B cell (primary cell): ENCODE measurements at regions not wholly inside any gene's neighbourhood (a gene's known extent, or its start where the extent isn't known, plus 50 kb on each side); places are given as distances from the start of the nearest gene placed in this dataset.

Experiments
- ATAC-seq: fragments of 200-7000 bp; cut with Tn5 transposase; one replicate; pipeline ENCODE4 v1.10.0; 2021; ENCODE audit warnings: low read depth, mild to moderate bottlenecking, moderate number of reproducible peaks, moderate library complexity
- CTCF ChIA-PET: fragments of 350-600 bp; sonication (Branson Sonifier 250); formaldehyde crosslinking; loops from one replicate; lab custom pipeline; 2021; ENCODE audit warnings: antibody characterized with exemption, inconsistent platforms; lab: Charles Lee
- POLR2A ChIA-PET: fragments of 350-600 bp; sonication (Branson Sonifier 250); formaldehyde crosslinking; loops from one replicate; lab custom pipeline; 2021; ENCODE audit warnings: antibody characterized with exemption; lab: Charles Lee
- DNase-seq: peaks from one replicate; pipeline ENCODE4 v3.0.0; 2013
- H2AFZ ChIP-seq: 2 replicates; pipeline ENCODE4 v1.6.1; 2012; ENCODE audit warnings: mild to moderate bottlenecking, low read depth, low read length; ENCODE audit not compliant: insufficient read depth, poor library complexity, severe bottlenecking
- H3K27ac ChIP-seq, 2 donors: 1 replicate in 1 of 2; 2 replicates in 1 of 2; pipeline ENCODE4 v1.5.1; 2012 to 2013; ENCODE audit warnings: low read length in 2 of 2, mild to moderate bottlenecking in 2 of 2, moderate library complexity in 1 of 2
- H3K27me3 ChIP-seq, 4 experiments: fragments of 200-600 bp in 1 of 4; sonication (generic) in 1 of 4; replicated peaks in 1 of 4; 1 replicate in 2 of 4; 2 replicates in 2 of 4; pipeline versions ENCODE4 v1.6.1 to v1.7.0; 2013 to 2016; ENCODE audit warnings: low read length in 3 of 4, mild to moderate bottlenecking in 2 of 4, mixed read lengths in 1 of 4, moderate library complexity in 1 of 4; ENCODE audit not compliant: insufficient read depth in 4 of 4, control insufficient read depth in 3 of 4; ENCODE audit errors: control extremely low read depth in 1 of 4
- H3K36me3 ChIP-seq, 2 experiments: replicated peaks in 1 of 2; 1 replicate in 1 of 2; 2 replicates in 1 of 2; pipeline versions ENCODE4 v1.6.1 to v1.7.1; 2013; ENCODE audit warnings: low read length in 1 of 2; ENCODE audit not compliant: insufficient read depth in 2 of 2, control insufficient read depth in 1 of 2; ENCODE audit errors: control extremely low read depth in 1 of 2, extremely low read depth in 1 of 2
- H3K4me1 ChIP-seq, 2 donors: fragments of 200-600 bp in 1 of 2; sonication (generic) in 1 of 2; 1 replicate in 1 of 2; 2 replicates in 1 of 2; pipeline versions ENCODE4 v1.5.1 to v1.6.1; 2013 to 2017; ENCODE audit warnings: low read length in 2 of 2; ENCODE audit not compliant: control insufficient read depth in 2 of 2, insufficient read depth in 2 of 2
- H3K4me2 ChIP-seq: replicated peaks from 2 replicates; pipeline ENCODE3; 2012; ENCODE audit warnings: mild to moderate bottlenecking, low read depth, low read length; ENCODE audit not compliant: poor library complexity, severe bottlenecking
- H3K4me3 ChIP-seq, 5 experiments: fragments of 200-600 bp in 1 of 5; sonication (generic) in 1 of 5; 1 replicate in 3 of 5; 2 replicates in 2 of 5; pipeline versions ENCODE4 v1.5.1 to v1.7.0; 2011 to 2016; ENCODE audit warnings: low read length in 4 of 5, mild to moderate bottlenecking in 4 of 5, low read depth in 2 of 5, control low read depth in 1 of 5, moderate library complexity in 1 of 5; ENCODE audit not compliant: insufficient read depth in 1 of 5; ENCODE audit errors: control extremely low read depth in 1 of 5, extremely low read depth in 1 of 5
- H3K79me2 ChIP-seq: fragments of 200-600 bp; sonication (generic); one replicate; pipeline ENCODE4 v1.6.0; 2016; ENCODE audit warnings: low read length; ENCODE audit not compliant: control insufficient read depth, insufficient read depth
- H3K9ac ChIP-seq: fragments of 200-600 bp; sonication (generic); 2 replicates; pipeline ENCODE4 v1.6.1; 2017; ENCODE audit warnings: mild to moderate bottlenecking, low read length, moderate library complexity
- H3K9me3 ChIP-seq, 3 donors: one replicate each; pipeline versions ENCODE4 v1.6.1 to v1.7.1; 2013; ENCODE audit warnings: low read length in 2 of 3; ENCODE audit not compliant: control insufficient read depth in 2 of 3, insufficient read depth in 1 of 3; ENCODE audit errors: control extremely low read depth in 1 of 3
- H4K20me1 ChIP-seq: 2 replicates; pipeline ENCODE4 v1.6.0; 2012; ENCODE audit warnings: mild to moderate bottlenecking, low read length; ENCODE audit not compliant: insufficient read depth, control insufficient read depth, poor library complexity, severe bottlenecking
- H3K27ac Mint-ChIP-seq: one replicate; pipeline ENCODE4 v1.8.0; 2021; ENCODE audit warnings: mixed read lengths
- H3K27me3 Mint-ChIP-seq: one replicate; pipeline ENCODE4 v1.8.0; 2021; ENCODE audit warnings: mixed read lengths
- H3K4me1 Mint-ChIP-seq: one replicate; pipeline ENCODE4 v1.8.0; 2021; ENCODE audit warnings: mixed read lengths
- H3K4me3 Mint-ChIP-seq: one replicate; pipeline ENCODE4 v1.8.0; 2021; ENCODE audit warnings: mixed read lengths
- H3K9me3 Mint-ChIP-seq: one replicate; pipeline ENCODE4 v1.8.0; 2022; ENCODE audit warnings: mixed read lengths; ENCODE audit not compliant: insufficient read depth
- CTCF ChIP-seq: fragments of 200-600 bp; IDR thresholded peaks from one replicate; pipeline ENCODE4 v1.8.0; 2022; ENCODE audit warnings: antibody characterized with exemption, mild to moderate bottlenecking
- EZH2 ChIP-seq: IDR thresholded peaks from 2 replicates; pipeline ENCODE4 v1.6.1; 2012; ENCODE audit warnings: borderline replicate concordance, low read depth, mild to moderate bottlenecking, moderate library complexity, low read length; ENCODE audit not compliant: insufficient read depth, poor library complexity, severe bottlenecking
- WGBS: methylation state at CpG from one replicate; pipeline ENCODE4 v1.1.5; 2013; ENCODE audit warnings: missing lambda C conversion rate; ENCODE audit not compliant: insufficient coverage; 5-methylcytosine and 5-hydroxymethylcytosine counted together
- intact Hi-C: fragments of 100-400 bp; cut with micrococcal nuclease; formaldehyde crosslinking; loops from one replicate; pipeline ENCODE4 v1.10.0; 2022

GRCh38 chr18:47331026-47331425 is 79.6 kb upstream of the SKOR2 start:
- H3K9me3 ChIP-seq: peaks cover 0 to 3% (median 0%) of the 10 kb centered on the region in 3 donors
- Mint-ChIP-seq H3K27me3 (peaks cover 20% of the 10 kb centered on the region), H3K4me1 (no peaks in the 10 kb centered on the region), H3K27ac (no peak overlapping the region), H3K4me3 (no peak overlapping the region), H3K9me3 (no peaks in the 10 kb centered on the region)
- intact Hi-C loops: no loop called here
- peaks cover 0 to 2% (median 0%) of the 10 kb centered on the region in 4 experiments for H3K27me3 ChIP-seq
- no peak overlapping the region for H3K4me3 ChIP-seq
- H3K9ac ChIP-seq: no peak overlapping the region
- no peak overlapping the region for H3K27ac ChIP-seq
- H3K79me2 ChIP-seq: no peaks in the 10 kb centered on the region
- H3K36me3 ChIP-seq: no peaks in the 10 kb centered on the region
- POLR2A ChIA-PET: no interaction called here
- H3K4me1 ChIP-seq: no peaks in the 10 kb centered on the region
- no peak overlapping the region for H2AFZ ChIP-seq
- TF ChIP-seq CTCF (no peak), EZH2 (no peak)
- ATAC-seq (no peak), DNase-seq (no peak)
- WGBS: 92% methylated on average over 5 of the region's 7 CpGs
- no peak overlapping the region for H3K4me2 ChIP-seq
- H4K20me1 ChIP-seq: no peaks in the 10 kb centered on the region
- CTCF ChIA-PET: no interaction called here

GRCh38 chr18:47323158-47323557 is 71.7 kb upstream of the SKOR2 start:
- Mint-ChIP-seq H3K27ac (no peak overlapping the region), H3K27me3 (peaks cover 25% of the 10 kb centered on the region), H3K4me1 (no peaks in the 10 kb centered on the region), H3K9me3 (no peaks in the 10 kb centered on the region), H3K4me3 (no peak overlapping the region)
- 83% methylated on average over 2 of the region's 3 CpGs for WGBS
- intact Hi-C loops: no loop called here
- TF ChIP-seq EZH2 (no peak), CTCF (no peak)
- ATAC-seq (no peak), DNase-seq (no peak)
- peaks cover 0 to 3% (median 0%) of the 10 kb centered on the region in 3 donors for H3K9me3 ChIP-seq
- H4K20me1 ChIP-seq: no peaks in the 10 kb centered on the region
- ChIA-PET CTCF (no interaction called here), POLR2A (no interaction called here)
- no peaks in the 10 kb centered on the region for H3K79me2 ChIP-seq
- no peak overlapping the region for H3K4me3 ChIP-seq
- no peak overlapping the region for H3K9ac ChIP-seq
- no peak overlapping the region for H3K27ac ChIP-seq
- no peak overlapping the region for H2AFZ ChIP-seq
- no peaks in the 10 kb centered on the region for H3K4me1 ChIP-seq
- no peaks in the 10 kb centered on the region for H3K27me3 ChIP-seq
- no peak overlapping the region for H3K4me2 ChIP-seq
- no peaks in the 10 kb centered on the region for H3K36me3 ChIP-seq
